VCaP (cell line): ENCODE measurements at regions not wholly inside any gene's neighbourhood (a gene's known extent, or its start where the extent isn't known, plus 50 kb on each side); places are given as distances from the start of the nearest gene placed in this dataset.

ENCODE experiments used
- H3K27ac ChIP-seq: fragments of 450-650 bp; 2 replicates; pipeline ENCODE4 v1.5.1; 2017
- TF ChIP-seq, protein P1 (sequence below): fragments of 450-650 bp; conservative IDR thresholded peaks from 2 replicates; pipeline ENCODE4 v1.5.1; 2017; ENCODE audit warnings: mild to moderate bottlenecking, moderate library complexity

DNA sequence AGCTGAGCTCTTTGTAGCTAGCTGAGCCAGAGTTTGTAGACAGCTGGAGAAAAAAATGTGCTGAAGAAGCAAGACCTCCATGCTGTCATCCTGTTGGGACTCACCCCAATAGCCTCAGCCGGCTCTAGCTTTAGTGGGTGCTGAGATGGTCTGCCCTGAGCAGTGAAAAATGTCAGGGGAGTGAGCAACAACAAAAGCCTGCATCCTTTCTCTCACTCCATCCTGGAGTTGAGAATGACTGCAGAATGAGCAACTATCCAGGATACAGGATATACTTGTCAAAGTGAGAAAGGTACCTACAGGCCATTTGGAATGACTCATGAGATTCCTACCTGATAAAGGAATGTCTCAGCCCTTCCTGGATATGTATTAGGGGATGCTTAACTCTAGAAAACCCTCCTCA is 146.1 kb upstream of the DLX2 start:
- TF ChIP-seq, protein P1, sequence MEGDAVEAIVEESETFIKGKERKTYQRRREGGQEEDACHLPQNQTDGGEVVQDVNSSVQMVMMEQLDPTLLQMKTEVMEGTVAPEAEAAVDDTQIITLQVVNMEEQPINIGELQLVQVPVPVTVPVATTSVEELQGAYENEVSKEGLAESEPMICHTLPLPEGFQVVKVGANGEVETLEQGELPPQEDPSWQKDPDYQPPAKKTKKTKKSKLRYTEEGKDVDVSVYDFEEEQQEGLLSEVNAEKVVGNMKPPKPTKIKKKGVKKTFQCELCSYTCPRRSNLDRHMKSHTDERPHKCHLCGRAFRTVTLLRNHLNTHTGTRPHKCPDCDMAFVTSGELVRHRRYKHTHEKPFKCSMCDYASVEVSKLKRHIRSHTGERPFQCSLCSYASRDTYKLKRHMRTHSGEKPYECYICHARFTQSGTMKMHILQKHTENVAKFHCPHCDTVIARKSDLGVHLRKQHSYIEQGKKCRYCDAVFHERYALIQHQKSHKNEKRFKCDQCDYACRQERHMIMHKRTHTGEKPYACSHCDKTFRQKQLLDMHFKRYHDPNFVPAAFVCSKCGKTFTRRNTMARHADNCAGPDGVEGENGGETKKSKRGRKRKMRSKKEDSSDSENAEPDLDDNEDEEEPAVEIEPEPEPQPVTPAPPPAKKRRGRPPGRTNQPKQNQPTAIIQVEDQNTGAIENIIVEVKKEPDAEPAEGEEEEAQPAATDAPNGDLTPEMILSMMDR: no peak
- no peak overlapping the region for H3K27ac ChIP-seq

DNA sequence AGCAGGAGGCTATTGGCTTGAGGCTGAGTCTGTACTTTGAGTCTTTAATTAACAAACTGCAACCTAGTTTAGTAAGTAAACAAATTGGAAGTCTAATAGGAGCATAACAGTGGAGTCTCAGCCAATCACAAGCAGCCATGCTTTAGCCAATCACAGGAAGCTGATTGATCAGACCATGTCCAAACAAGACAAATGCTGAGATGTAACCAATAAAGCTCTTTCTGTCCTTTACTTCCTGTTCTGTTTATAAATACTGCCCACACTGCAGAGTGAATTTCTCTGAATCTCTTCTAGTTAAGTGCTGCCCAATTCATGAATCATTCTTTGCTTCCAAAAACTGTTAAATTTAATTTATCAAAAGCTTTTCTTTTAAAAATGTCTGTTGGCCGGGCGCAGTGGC is 146.6 kb upstream of the DLX2 start:
- no peak overlapping the region for H3K27ac ChIP-seq

DNA sequence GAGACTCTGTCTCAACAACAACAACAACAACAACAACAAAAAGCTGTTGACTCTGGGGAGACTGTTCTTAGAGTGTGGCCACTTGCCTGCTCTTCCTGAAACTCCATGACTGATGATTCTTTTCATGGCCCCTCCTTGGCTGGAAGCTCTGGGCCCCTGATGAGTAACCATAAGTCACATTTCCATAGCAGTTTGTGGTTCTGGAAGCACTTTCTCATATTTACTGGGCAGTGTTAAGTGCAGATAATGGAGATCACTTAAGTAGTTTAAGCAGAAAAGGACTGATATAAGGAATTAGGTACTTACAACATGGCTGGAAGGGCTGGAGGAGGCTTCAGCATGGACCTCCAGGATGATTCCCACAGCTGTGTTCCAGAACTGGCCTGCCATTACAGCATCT is 147.3 kb upstream of the DLX2 start:
- no peak overlapping the region for H3K27ac ChIP-seq
- TF ChIP-seq, protein P1: no peak

More for the DNA sequence above, 146.6 kb upstream of the DLX2 start:
- TF ChIP-seq, protein P1: no peak

DNA sequence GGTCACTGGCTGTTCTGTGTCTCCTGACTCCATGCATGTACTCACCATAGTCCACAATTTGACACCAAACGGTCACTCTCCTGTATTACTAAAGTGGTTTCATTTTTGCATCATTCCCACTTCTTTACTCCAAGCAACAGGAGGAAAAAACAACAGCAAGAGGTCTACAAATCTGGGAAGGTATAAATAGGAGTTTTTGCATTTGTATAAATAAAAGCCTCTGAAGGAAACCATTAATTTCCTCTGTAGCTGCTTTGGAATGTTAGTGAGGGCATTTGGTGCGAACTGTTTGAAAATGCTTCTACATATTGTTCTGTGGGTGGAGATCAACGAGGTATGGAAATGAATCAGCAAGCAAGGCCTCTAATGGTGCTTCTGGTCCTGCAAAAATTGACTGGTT is 148.5 kb upstream of the DLX2 start:
- TF ChIP-seq, protein P1: no peak
- no peak overlapping the region for H3K27ac ChIP-seq

DNA sequence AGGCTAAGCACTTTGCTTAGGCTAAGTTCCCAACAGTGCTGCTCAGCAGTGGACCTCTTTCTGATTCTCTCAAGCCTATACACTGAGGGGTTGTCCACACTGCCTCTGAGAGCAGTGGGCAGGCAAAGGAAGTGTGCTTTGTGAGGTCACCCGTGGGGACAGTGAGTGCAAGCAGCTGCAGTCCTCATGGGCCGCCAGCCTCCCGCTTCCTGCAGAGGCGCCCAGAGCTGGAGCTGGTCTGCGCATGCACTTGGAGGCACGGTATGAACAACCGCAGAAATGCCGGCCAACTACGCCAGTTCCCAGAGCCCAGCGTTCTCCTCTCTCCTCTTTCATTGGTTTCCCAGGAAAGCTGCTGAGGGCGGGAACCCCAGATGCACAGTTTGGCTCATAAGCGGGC is 149.5 kb upstream of the DLX2 start:
- TF ChIP-seq, protein P1: no peak
- H3K27ac ChIP-seq: no peak overlapping the region

DNA sequence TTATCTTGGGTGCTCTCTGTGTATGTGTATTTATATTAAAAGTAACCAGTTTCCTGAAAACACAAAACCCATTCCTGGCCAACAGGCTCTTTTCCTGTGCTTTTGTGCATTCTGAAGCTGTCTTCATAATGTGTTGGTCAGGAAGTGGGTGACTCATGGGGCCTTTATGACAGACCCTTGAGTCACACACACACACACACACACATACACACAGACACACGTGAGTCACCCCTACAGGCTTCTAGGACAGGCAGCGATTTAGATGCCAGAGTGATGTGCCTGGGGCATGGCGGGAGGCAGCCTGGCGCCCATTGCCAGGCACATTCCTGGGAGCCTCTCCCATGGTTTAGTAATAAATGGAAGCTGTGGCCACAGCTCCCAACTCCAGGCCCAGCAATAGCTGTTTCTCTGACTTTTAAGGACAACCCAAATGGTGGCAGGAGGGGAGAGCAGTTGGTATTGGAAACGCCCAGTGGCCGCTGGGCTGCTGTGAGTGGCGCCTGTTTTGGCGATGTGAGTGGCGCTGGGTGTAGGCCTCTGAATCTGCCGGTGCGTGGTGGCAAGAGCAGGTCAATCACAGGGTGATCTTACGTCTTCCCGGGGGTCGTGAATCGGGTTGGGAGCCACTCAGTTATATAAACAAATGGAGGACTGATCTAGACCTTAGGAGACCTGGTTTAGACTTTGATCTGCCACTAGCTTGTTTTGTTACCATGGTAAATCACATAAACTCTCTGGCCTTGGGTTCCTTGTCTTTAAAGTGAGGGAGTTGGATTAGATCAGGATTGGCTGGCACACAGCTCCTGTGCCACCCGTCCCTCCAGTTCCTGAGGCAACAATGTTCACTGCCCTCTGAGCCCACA is 150.7 kb upstream of the DLX2 start:
- H3K27ac ChIP-seq: no peak overlapping the region
- TF ChIP-seq, protein P1: no peak

DNA sequence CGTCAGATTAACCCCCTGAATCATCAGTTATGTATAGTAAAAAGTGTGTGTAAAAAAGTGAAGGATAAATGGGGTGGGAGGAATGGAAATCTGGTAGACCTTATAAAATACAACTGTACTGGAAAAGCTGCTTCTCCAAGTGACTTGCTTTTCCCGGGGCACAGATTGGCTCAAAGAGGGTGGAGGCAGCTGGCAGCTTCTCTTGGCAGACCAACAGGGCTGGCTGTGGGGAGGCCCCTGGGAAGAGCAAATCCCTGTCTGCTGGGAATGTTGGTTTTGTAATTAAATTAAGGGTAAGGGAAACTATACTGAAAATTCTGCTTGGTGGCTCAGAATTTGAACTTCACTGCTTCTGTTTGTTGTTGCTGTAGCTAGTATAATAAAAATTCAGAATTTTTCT is 154.2 kb upstream of the DLX2 start:
- no peak overlapping the region for H3K27ac ChIP-seq
- TF ChIP-seq, protein P1: no peak
